Testis (tissue), 2 donors: ENCODE measurements at regions not wholly inside any gene's neighbourhood (a gene's known extent, or its start where the extent isn't known, plus 50 kb on each side); places are given as distances from the start of the nearest gene placed in this dataset.

ENCODE experiments used
- CTCF ChIP-seq, 3 experiments: fragments of 450-650 bp in 2 of 3; fragments of 200-600 bp in 1 of 3; sonication (generic) in 1 of 3; IDR thresholded peaks; one replicate each; pipeline ENCODE4 v1.5.1; 2016 to 2019; ENCODE audit warnings: antibody characterized with exemption in 3 of 3, mild to moderate bottlenecking in 2 of 3, moderate library complexity in 1 of 3
- POLR2A ChIP-seq: fragments of 450-650 bp; IDR thresholded peaks from one replicate; pipeline ENCODE4 v1.6.1; 2017; ENCODE audit warnings: antibody characterized with exemption, mild to moderate bottlenecking, moderate library complexity

DNA sequence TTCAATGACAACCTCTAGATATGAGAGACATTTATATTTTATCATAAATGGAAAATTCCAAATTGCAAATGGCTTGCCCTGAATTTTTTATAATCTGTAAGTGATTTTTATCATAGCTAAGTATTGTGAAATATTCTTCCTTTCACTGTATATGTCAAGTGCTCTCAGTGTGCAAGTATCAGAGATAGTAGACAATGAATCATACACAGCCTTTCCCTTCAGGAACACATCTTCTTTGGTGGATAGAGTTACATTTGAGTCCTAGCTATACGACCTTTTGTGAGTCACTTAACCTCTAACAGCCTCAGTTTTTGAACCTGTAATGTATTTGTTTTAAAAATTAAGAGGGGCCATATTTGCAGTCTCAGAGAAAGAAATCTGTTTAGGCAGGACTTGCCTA lies 350.7 kb upstream of the SEL1L start:
- TF ChIP-seq CTCF (IDR thresholded peaks at IDR 0.05), result no peak
- no peak for TF ChIP-seq POLR2A
